ENCODE measurements at regions not wholly inside any gene's neighbourhood (a gene's known extent, or its start where the extent isn't known, plus 50 kb on each side); places are given as distances from the start of the nearest gene placed in this dataset.

DNA sequence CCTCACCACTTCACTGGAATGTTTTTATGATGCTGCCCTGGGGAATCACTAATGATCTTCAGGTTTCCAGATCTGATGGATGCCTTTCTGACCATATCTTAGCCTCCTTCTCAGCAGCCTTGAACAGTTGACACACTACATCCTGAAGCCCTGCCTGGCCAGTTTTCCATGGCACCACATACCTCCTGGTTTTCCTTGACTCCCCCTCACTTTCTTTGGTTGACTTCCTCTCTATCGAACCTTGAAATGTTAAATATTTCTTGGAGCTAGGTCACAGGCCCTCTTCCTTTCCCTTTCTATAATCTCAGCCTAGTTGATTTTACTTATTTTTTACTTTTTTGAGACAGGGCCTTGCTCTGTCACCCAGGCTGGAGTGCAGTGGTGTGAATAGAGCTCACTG lies 108.8 kb upstream of the CDK1 start:
- Histone ChIP-seq H3K4me1 (peaks cover 1% of the 10 kb centered on the region), H3K4me3 (no peak overlapping the region), H3K36me3 (no peaks in the 10 kb centered on the region), H3K27ac (no peak overlapping the region), H3K27me3 (no peaks in the 10 kb centered on the region), H3K9me3 (no peaks in the 10 kb centered on the region)
- DNase-seq, result no peak
- intact Hi-C loops (cut with DNase I), result no loop called here
- ATAC-seq, result no peak
- TF ChIP-seq, protein P1, sequence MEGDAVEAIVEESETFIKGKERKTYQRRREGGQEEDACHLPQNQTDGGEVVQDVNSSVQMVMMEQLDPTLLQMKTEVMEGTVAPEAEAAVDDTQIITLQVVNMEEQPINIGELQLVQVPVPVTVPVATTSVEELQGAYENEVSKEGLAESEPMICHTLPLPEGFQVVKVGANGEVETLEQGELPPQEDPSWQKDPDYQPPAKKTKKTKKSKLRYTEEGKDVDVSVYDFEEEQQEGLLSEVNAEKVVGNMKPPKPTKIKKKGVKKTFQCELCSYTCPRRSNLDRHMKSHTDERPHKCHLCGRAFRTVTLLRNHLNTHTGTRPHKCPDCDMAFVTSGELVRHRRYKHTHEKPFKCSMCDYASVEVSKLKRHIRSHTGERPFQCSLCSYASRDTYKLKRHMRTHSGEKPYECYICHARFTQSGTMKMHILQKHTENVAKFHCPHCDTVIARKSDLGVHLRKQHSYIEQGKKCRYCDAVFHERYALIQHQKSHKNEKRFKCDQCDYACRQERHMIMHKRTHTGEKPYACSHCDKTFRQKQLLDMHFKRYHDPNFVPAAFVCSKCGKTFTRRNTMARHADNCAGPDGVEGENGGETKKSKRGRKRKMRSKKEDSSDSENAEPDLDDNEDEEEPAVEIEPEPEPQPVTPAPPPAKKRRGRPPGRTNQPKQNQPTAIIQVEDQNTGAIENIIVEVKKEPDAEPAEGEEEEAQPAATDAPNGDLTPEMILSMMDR (IDR thresholded peaks at IDR 0.05), result no peak

DNA sequence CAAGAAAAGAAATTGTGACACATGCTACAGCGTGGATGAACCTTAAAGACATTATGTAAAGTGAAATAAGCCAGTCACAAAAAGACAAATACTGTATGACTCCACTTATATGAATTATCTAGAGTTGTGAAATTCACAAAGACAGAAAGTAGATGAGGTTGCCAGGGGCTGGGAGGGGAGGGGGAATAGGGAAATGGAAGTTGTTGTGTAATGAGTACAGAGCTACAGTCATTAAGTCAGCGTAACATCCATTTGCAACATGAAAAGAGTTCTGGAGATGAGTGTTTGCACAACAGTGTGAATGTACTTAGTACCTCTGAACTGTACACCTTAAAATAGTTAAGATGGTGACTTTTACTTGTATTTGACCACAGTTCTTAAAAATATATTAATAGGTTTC lies 112.1 kb upstream of the CDK1 start:
- Histone ChIP-seq H3K27me3 (no peaks in the 10 kb centered on the region), H3K36me3 (no peaks in the 10 kb centered on the region), H3K4me1 (peaks cover 11% of the 10 kb centered on the region), H3K27ac (no peak overlapping the region), H3K9me3 (no peaks in the 10 kb centered on the region), H3K4me3 (no peak overlapping the region)
- DNase-seq, result peak; percentile 65
- intact Hi-C loops (cut with DNase I), result no loop called here
- TF ChIP-seq, protein P1 (IDR thresholded peaks at IDR 0.05), result no peak
- ATAC-seq, result peak; percentile 89

DNA sequence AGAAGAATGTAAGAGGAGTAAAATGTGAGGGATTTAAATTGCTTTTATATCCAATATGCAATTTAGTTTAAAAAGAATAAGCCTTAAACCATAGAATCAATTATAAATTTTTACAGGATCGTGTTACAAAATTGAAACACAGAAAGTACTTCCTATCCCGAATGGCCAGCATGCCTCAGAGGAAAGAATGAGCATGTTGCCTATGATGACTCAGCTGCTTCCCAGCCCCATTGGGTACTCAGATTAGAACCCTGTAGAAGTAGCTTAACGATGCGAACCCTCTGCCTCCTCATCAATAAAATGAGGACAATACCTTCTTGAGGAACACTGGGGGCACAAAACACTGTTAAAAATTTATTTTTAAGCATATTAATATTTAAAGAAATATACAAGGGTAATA lies 113.4 kb upstream of the CDK1 start:
- Histone ChIP-seq H3K9me3 (no peaks in the 10 kb centered on the region), H3K27ac (no peak overlapping the region), H3K36me3 (no peaks in the 10 kb centered on the region), H3K4me1 (peaks cover 11% of the 10 kb centered on the region), H3K27me3 (no peaks in the 10 kb centered on the region), H3K4me3 (no peak overlapping the region)
- no peak for ATAC-seq
- no peak for DNase-seq
- TF ChIP-seq, protein P1 (IDR thresholded peaks at IDR 0.05), result no peak
- intact Hi-C loops (cut with DNase I), result no loop called here

DNA sequence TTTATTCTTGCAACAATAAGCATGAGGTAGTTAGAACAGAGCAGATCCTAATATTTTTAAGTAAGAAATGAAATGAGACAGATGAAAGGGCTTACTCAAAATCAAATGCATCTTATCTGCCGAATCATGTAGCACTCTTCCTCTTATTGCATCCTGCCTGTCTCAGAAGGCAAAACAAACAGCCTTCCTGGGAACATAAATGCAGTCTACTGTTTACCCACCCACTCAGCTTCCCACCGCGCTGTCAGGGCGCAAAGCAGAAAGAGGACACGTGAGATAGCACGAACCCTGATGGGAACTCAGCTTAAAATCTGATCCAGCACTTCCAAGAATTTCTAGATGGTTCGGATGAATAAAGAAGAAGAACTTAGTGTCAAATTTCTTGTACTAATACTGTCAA lies 114.4 kb upstream of the CDK1 start:
- no peak overlapping the region for H3K4me3 ChIP-seq
- no peak for DNase-seq
- peaks cover 11% of the 10 kb centered on the region for H3K4me1 ChIP-seq
- no peaks in the 10 kb centered on the region for H3K27me3 ChIP-seq
- H3K9me3 ChIP-seq, result no peaks in the 10 kb centered on the region
- intact Hi-C loops (cut with DNase I), result no loop called here
- peak; percentile 33 for ATAC-seq
- H3K27ac ChIP-seq, result peak overlapping the region; percentile 53
- H3K36me3 ChIP-seq, result no peaks in the 10 kb centered on the region
- TF ChIP-seq, protein P1 (IDR thresholded peaks at IDR 0.05), result no peak

DNA sequence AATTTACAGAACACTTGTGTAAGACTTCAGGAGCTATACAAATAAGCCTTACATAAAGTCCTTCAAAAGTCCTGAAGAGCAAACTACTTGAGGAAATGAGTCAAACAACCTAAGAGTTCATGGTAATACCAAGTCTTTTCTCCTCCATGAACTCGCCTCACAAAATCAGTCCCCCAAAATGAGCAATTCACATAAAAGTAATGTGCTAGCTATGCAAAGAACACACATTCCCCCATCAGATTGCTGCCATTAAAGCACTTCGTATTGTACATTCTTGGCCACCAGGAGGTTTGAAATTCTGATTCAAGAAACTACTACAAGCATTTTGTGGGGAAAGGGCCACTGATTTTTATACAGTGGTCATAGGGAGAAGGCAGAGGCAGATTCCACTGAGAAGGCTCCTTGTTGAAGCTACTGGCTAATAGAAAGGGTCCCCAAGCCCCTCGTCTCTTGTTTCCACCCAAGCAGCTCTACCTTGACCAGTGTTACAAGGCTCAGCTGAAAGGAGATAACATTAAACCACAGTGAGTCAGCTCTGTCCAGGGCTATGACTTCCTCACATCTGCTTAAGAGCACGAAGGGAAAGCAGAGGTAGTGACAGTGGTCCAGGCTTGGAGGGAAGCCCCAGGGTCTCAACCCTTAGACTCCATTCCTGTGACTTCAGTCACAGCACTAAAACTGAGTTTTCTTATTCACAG lies 115.2 kb upstream of the CDK1 start:
- H3K27me3 ChIP-seq, result no peaks in the 10 kb centered on the region
- ATAC-seq, result peak; percentile 67
- no peaks in the 10 kb centered on the region for H3K36me3 ChIP-seq
- H3K27ac ChIP-seq, result peak overlapping the region; percentile 53
- intact Hi-C loops (cut with DNase I), result no loop called here
- TF ChIP-seq, protein P1 (IDR thresholded peaks at IDR 0.05), result no peak
- no peaks in the 10 kb centered on the region for H3K9me3 ChIP-seq
- no peak for DNase-seq
- H3K4me1 ChIP-seq, result peaks cover 11% of the 10 kb centered on the region
- no peak overlapping the region for H3K4me3 ChIP-seq

DNA sequence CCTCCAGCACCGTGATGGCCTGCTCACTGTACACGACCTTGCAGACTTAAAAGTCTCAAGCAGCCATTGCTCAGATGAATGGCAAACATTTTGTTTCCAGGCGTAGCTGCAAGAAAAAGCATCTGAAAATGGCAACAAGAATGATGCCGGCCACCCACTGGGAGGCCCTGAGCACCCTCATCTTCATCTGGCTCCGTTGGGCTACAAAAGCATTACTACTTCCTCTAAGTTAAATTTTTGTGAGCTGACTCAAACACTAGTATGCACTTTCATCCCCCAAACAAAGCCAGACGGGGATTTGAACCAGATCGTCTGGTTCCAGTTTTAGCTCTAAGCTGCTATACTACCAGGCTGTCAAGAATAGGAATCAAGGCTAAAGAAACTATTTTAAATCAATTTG lies 116.6 kb upstream of the CDK1 start:
- no peak overlapping the region for H3K4me3 ChIP-seq
- ATAC-seq (peak; percentile 37), DNase-seq (no peak)
- no peaks in the 10 kb centered on the region for H3K36me3 ChIP-seq
- peak overlapping the region; percentile 52 for H3K27ac ChIP-seq
- TF ChIP-seq, protein P1 (IDR thresholded peaks at IDR 0.05), result no peak
- intact Hi-C loops (cut with DNase I), result no loop called here
- H3K27me3 ChIP-seq, result no peaks in the 10 kb centered on the region
- H3K9me3 ChIP-seq, result no peaks in the 10 kb centered on the region
- H3K4me1 ChIP-seq, result peaks cover 11% of the 10 kb centered on the region
